Right lobe of liver (tissue), 4 donors: ENCODE measurements at regions not wholly inside any gene's neighbourhood (a gene's known extent, or its start where the extent isn't known, plus 50 kb on each side); places are given as distances from the start of the nearest gene placed in this dataset.
"Not testable (repeated sequence)": the region's sequence is repeated elsewhere in the genome, so short reads cannot be mapped to it uniquely, and the experiment has no call there.

Experiments used
- POLR2A ChIP-seq: fragments of 450-650 bp; IDR thresholded peaks from one replicate; pipeline ENCODE4 v1.6.1; 2017; ENCODE audit warnings: antibody characterized with exemption, mild to moderate bottlenecking
- TF ChIP-seq, protein P1 (sequence below), 4 donors: fragments of 200-600 bp in 3 of 4; fragments of 450-650 bp in 1 of 4; IDR thresholded peaks; one replicate each; pipeline versions ENCODE4 v1.5.1 to v1.8.0; 2016 to 2022; ENCODE audit warnings: antibody characterized with exemption in 4 of 4, mild to moderate bottlenecking in 2 of 4
- donor health status: DM: no; HTN: no; CAD: no.
- donor health status: DM: no; HTN: no; CAD: no.
- donor health status: DM: no; HTN: yes; CAD: no.

DNA sequence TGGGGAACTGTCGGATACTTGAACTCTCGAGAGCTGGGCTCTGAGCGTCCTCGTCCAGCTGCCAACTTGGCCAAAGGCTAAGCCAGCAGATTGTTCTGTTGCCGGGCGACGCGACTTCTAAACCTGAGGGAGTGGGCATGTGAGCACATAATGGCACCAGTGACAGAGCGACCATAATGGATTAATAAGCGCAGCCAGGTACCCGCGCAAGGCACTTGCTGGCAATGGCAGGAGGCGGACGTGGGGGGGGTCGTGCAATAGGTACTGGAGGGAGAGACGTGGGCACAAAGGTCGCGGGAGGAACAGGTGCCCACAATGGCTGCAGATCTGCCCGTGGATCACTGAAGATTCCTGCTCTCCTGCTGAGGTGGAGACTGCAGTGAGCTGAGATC lies 1368.7 kb downstream of the CDH12 start:
- TF ChIP-seq, protein P1, sequence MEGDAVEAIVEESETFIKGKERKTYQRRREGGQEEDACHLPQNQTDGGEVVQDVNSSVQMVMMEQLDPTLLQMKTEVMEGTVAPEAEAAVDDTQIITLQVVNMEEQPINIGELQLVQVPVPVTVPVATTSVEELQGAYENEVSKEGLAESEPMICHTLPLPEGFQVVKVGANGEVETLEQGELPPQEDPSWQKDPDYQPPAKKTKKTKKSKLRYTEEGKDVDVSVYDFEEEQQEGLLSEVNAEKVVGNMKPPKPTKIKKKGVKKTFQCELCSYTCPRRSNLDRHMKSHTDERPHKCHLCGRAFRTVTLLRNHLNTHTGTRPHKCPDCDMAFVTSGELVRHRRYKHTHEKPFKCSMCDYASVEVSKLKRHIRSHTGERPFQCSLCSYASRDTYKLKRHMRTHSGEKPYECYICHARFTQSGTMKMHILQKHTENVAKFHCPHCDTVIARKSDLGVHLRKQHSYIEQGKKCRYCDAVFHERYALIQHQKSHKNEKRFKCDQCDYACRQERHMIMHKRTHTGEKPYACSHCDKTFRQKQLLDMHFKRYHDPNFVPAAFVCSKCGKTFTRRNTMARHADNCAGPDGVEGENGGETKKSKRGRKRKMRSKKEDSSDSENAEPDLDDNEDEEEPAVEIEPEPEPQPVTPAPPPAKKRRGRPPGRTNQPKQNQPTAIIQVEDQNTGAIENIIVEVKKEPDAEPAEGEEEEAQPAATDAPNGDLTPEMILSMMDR (IDR thresholded peaks at IDR 0.05), result not testable (repeated sequence)
- TF ChIP-seq POLR2A, result not testable (repeated sequence)
